HEK293 (cell line): ENCODE measurements at regions not wholly inside any gene's neighbourhood (a gene's known extent, or its start where the extent isn't known, plus 50 kb on each side); places are given as distances from the start of the nearest gene placed in this dataset.

ENCODE experiments used
- CTCF ChIA-PET: fragments of 350-600 bp; formaldehyde crosslinking; extraction: SDS; loops from one replicate; lab custom pipeline; 2021; ENCODE audit warnings: antibody characterized with exemption; lab: Yijun Ruan, JAX
- POLR2A ChIA-PET: fragments of 300-600 bp; formaldehyde crosslinking; extraction: SDS; loops from one replicate; lab custom pipeline; 2020; ENCODE audit warnings: antibody characterized with exemption, inconsistent platforms; lab: Yijun Ruan, JAX
- H3K27ac ChIP-seq: fragments of 200-500 bp; sonication (Bioruptor generic); 2 replicates; pipeline ENCODE4 v1.5.1; 2014; ENCODE audit warnings: low read depth, low read length, control low read depth, inconsistent platforms; ENCODE audit errors: extremely low read depth
- H3K36me3 ChIP-seq, 2 experiments: fragments of 200-500 bp in 1 of 2; sonication (Bioruptor generic) in 1 of 2; 1 replicate in 1 of 2; 2 replicates in 1 of 2; pipeline ENCODE4 v1.5.1; 2014 to 2017; ENCODE audit warnings: inconsistent platforms in 2 of 2, low read length in 2 of 2; ENCODE audit not compliant: control insufficient read depth in 2 of 2, insufficient read depth in 1 of 2
- H3K4me1 ChIP-seq: fragments of 200-500 bp; sonication (Bioruptor generic); 2 replicates; pipeline ENCODE4 v1.5.1; 2014; ENCODE audit warnings: mild to moderate bottlenecking, low read length, inconsistent platforms; ENCODE audit not compliant: control insufficient read depth, insufficient read depth
- H3K4me3 ChIP-seq: 2 replicates; pipeline ENCODE4 v1.5.1; 2011; ENCODE audit warnings: low read depth, mild to moderate bottlenecking, control low read depth, low read length, moderate library complexity
- H3K9me3 ChIP-seq: fragments of 200-500 bp; sonication (Bioruptor generic); 2 replicates; pipeline ENCODE4 v1.5.1; 2014; ENCODE audit warnings: low read depth, low read length, inconsistent platforms; ENCODE audit not compliant: control insufficient read depth, insufficient read depth
- GLI2 ChIP-seq: fragments of 450-650 bp; formaldehyde crosslinking; IDR thresholded peaks from 2 replicates; pipeline ENCODE4; 2017; ENCODE audit warnings: missing biosample characterization, missing genetic modification characterization, low read depth, borderline replicate concordance
- HOXA7 ChIP-seq: sonication (generic); formaldehyde crosslinking; IDR thresholded peaks from 2 replicates; pipeline ENCODE4 v1.8.1; 2022; ENCODE audit warnings: missing genetic modification reagents, borderline replicate concordance
- OSR2 ChIP-seq: fragments of 450-650 bp; formaldehyde crosslinking; IDR thresholded peaks from 2 replicates; pipeline ENCODE4 v1.5.1; 2016; ENCODE audit warnings: missing biosample characterization, missing genetic modification characterization
- PRDM10 ChIP-seq: fragments of 450-650 bp; formaldehyde crosslinking; IDR thresholded peaks from 2 replicates; pipeline ENCODE4 v1.5.1; 2016; ENCODE audit warnings: missing biosample characterization, missing genetic modification characterization
- TSHZ1 ChIP-seq: fragments of 450-650 bp; formaldehyde crosslinking; IDR thresholded peaks from 2 replicates; pipeline ENCODE4 v1.5.1; 2016; ENCODE audit warnings: missing biosample characterization, missing genetic modification characterization, borderline replicate concordance
- ZBTB17 ChIP-seq: fragments of 450-650 bp; formaldehyde crosslinking; IDR thresholded peaks from 2 replicates; pipeline ENCODE4 v1.5.1; 2016; ENCODE audit warnings: missing biosample characterization, missing genetic modification characterization
- ZBTB26 ChIP-seq: fragments of 450-650 bp; formaldehyde crosslinking; optimal IDR thresholded peaks from 2 replicates; pipeline ENCODE3; 2016; ENCODE audit warnings: missing biosample characterization, mild to moderate bottlenecking, missing genetic modification characterization
- ZFP41 ChIP-seq: fragments of 450-650 bp; formaldehyde crosslinking; IDR thresholded peaks from 2 replicates; pipeline ENCODE4 v1.5.1; 2016; ENCODE audit warnings: missing biosample characterization, missing genetic modification characterization, borderline replicate concordance
- ZNF174 ChIP-seq: fragments of 450-650 bp; formaldehyde crosslinking; IDR thresholded peaks from 2 replicates; pipeline ENCODE4 v1.5.0; 2017; ENCODE audit warnings: missing biosample characterization, mild to moderate bottlenecking, missing genetic modification characterization
- ZNF175 ChIP-seq: fragments of 450-650 bp; formaldehyde crosslinking; IDR thresholded peaks from 2 replicates; pipeline ENCODE4 v1.5.1; 2016; ENCODE audit warnings: missing biosample characterization, missing genetic modification characterization
- ZNF202 ChIP-seq: fragments of 450-650 bp; formaldehyde crosslinking; IDR thresholded peaks from 2 replicates; pipeline ENCODE4 v1.5.1; 2016; ENCODE audit warnings: missing biosample characterization, missing genetic modification characterization, borderline replicate concordance
- ZNF302 ChIP-seq: fragments of 450-650 bp; formaldehyde crosslinking; IDR thresholded peaks from 2 replicates; pipeline ENCODE4 v1.5.1; 2016; ENCODE audit warnings: missing biosample characterization, missing genetic modification characterization, low read depth
- ZNF529 ChIP-seq: fragments of 450-650 bp; formaldehyde crosslinking; IDR thresholded peaks from 2 replicates; pipeline ENCODE4 v1.5.1; 2017; ENCODE audit warnings: missing genetic modification characterization, missing biosample characterization; ENCODE audit not compliant: insufficient replicate concordance
- ZNF776 ChIP-seq: fragments of 450-650 bp; formaldehyde crosslinking; IDR thresholded peaks from 2 replicates; pipeline ENCODE4 v1.5.0; 2017; ENCODE audit warnings: missing biosample characterization, missing genetic modification characterization, borderline replicate concordance
- ZNF785 ChIP-seq: fragments of 450-650 bp; formaldehyde crosslinking; IDR thresholded peaks from 2 replicates; pipeline ENCODE4 v1.5.1; 2016; ENCODE audit warnings: missing biosample characterization, missing genetic modification characterization

- Histone ChIP-seq H3K36me3 (no peaks in the 10 kb centered on the region), H3K9me3 (no peaks in the 10 kb centered on the region), H3K4me1 (no peaks in the 10 kb centered on the region), H3K4me3 (no peak overlapping the region), H3K27ac (no peak overlapping the region)
- TF ChIP-seq ZBTB17 (tag by site-specific recombination) (no peak), ZNF174 (no peak), TSHZ1 (no peak), ZFP41 (no peak), ZNF302 (tag by site-specific recombination) (no peak), ZBTB26 (no peak), PRDM10 (tag by site-specific recombination) (no peak)
- POLR2A ChIA-PET, result no interaction called here
- CTCF ChIA-PET, result no interaction called here
Measured at GRCh38 chr16:60246086-60246485, 1512.0 kb upstream of the GOT2 start.

- H3K9me3 ChIP-seq, result no peaks in the 10 kb centered on the region
- no peaks in the 10 kb centered on the region for H3K36me3 ChIP-seq
- H3K4me1 ChIP-seq, result no peaks in the 10 kb centered on the region
- no peak for TF ChIP-seq ZNF785 (tag by site-specific recombination)
- TF ChIP-seq ZNF202 (tag by site-specific recombination), result no peak
- TF ChIP-seq ZNF776 (tag by site-specific recombination), result no peak
- ChIA-PET CTCF (no interaction called here), POLR2A (no interaction called here)
- no peak overlapping the region for H3K27ac ChIP-seq
- no peak overlapping the region for H3K4me3 ChIP-seq
Measured at GRCh38 chr16:60241671-60242070, 1507.6 kb upstream of the GOT2 start.

- H3K27ac ChIP-seq, result no peak overlapping the region
- no peak overlapping the region for H3K4me3 ChIP-seq
- H3K36me3 ChIP-seq, result no peaks in the 10 kb centered on the region
- ChIA-PET CTCF (no interaction called here), POLR2A (no interaction called here)
- no peaks in the 10 kb centered on the region for H3K4me1 ChIP-seq
- TF ChIP-seq ZNF175 (tag by site-specific recombination) (no peak), ZNF529 (tag by site-specific recombination) (no peak), GLI2 (tag by site-specific recombination) (no peak), HOXA7 (no peak), OSR2 (tag by site-specific recombination) (no peak)
- H3K9me3 ChIP-seq, result no peaks in the 10 kb centered on the region
Measured at GRCh38 chr16:60230666-60231065, 1496.5 kb upstream of the GOT2 start.
